Panc1 (cell line): ENCODE measurements at regions not wholly inside any gene's neighbourhood (a gene's known extent, or its start where the extent isn't known, plus 50 kb on each side); places are given as distances from the start of the nearest gene placed in this dataset.

Experiments used
- ATAC-seq: fragments of 200-7000 bp; cut with Tn5 transposase; 2 replicates; pipeline ENCODE4 v1.9.1; 2020; ENCODE audit warnings: mild to moderate bottlenecking, moderate library complexity
- BruUV-seq: library from RNA; stranded (reverse); fragments of 400-500 nt; replicated peaks from 2 replicates; lab custom pipeline; 2021; lab: Mats Ljungman, UMichigan
- CTCF ChIA-PET: fragments of 300-600 bp; sonication (Branson Sonifier 250); formaldehyde crosslinking; loops from one replicate; lab custom pipeline; 2022; ENCODE audit warnings: antibody characterized with exemption; lab: Charles Lee
- POLR2A ChIA-PET: fragments of 300-600 bp; sonication (Branson Sonifier 250); formaldehyde crosslinking; loops from one replicate; lab custom pipeline; 2022; ENCODE audit warnings: antibody characterized with exemption; lab: Charles Lee
- DNase-seq: peaks from one replicate; pipeline ENCODE4 v3.0.0-alpha.2; 2010; ENCODE audit warnings: low read depth, low spot score
- H3K27ac ChIP-seq: 2 replicates; pipeline ENCODE4 v1.5.1; 2011; ENCODE audit warnings: mild to moderate bottlenecking, low read length, inconsistent platforms
- H3K27me3 ChIP-seq: fragments of 200-500 bp; sonication (Bioruptor generic); 2 replicates; pipeline ENCODE4 v1.6.0; 2014; ENCODE audit warnings: low read length, inconsistent platforms; ENCODE audit not compliant: control insufficient read depth, insufficient read depth
- H3K36me3 ChIP-seq: fragments of 200-500 bp; sonication (Bioruptor generic); 2 replicates; pipeline ENCODE4 v1.5.1; 2014; ENCODE audit warnings: inconsistent platforms, mild to moderate bottlenecking, low read length, moderate library complexity; ENCODE audit not compliant: control insufficient read depth, insufficient read depth
- H3K4me1 ChIP-seq: 2 replicates; pipeline ENCODE4 v1.5.1; 2011; ENCODE audit warnings: inconsistent platforms, mild to moderate bottlenecking, low read length, moderate library complexity; ENCODE audit not compliant: control insufficient read depth, insufficient read depth
- H3K4me3 ChIP-seq, 2 experiments: 2 replicates each; pipeline ENCODE4 v1.5.1; 2011 to 2012; ENCODE audit warnings: low read depth in 2 of 2, low read length in 2 of 2, mild to moderate bottlenecking in 2 of 2, inconsistent platforms in 1 of 2, moderate library complexity in 1 of 2
- H3K9me3 ChIP-seq: fragments of 200-500 bp; sonication (Bioruptor generic); 2 replicates; pipeline ENCODE4 v1.5.1; 2014; ENCODE audit warnings: low read depth, mild to moderate bottlenecking, inconsistent platforms, low read length, moderate library complexity; ENCODE audit not compliant: control insufficient read depth, insufficient read depth
- CTCF ChIP-seq: fragments of 450-650 bp; IDR thresholded peaks from 2 replicates; pipeline ENCODE4 v1.5.1; 2017; ENCODE audit warnings: mild to moderate bottlenecking
- POLR2AphosphoS5 ChIP-seq: IDR thresholded peaks from 2 replicates; pipeline ENCODE4 v1.6.1; 2012; ENCODE audit warnings: mild to moderate bottlenecking, low read depth, low read length, moderate library complexity
- REST ChIP-seq, 2 experiments: IDR thresholded peaks; 2 replicates each; pipeline ENCODE4 v1.6.1; 2011 to 2012; ENCODE audit warnings: low read depth in 2 of 2, control low read depth in 1 of 2, low read length in 1 of 2, mild to moderate bottlenecking in 1 of 2, moderate library complexity in 1 of 2; ENCODE audit not compliant: insufficient read depth in 1 of 2
- SIN3A ChIP-seq: IDR thresholded peaks from 2 replicates; pipeline ENCODE4 v1.6.1; 2012; ENCODE audit warnings: low read depth, mild to moderate bottlenecking, low read length, moderate library complexity, borderline replicate concordance; ENCODE audit not compliant: insufficient read depth
- TCF7L2 ChIP-seq: IDR thresholded peaks from 2 replicates; pipeline ENCODE4 v1.6.1; 2011; ENCODE audit warnings: mild to moderate bottlenecking, low read depth, low read length, inconsistent platforms
- in situ Hi-C: cut with HindIII; loops from 2 replicates; pipeline ENCODE4 v1.10.0; 2016; ENCODE audit warnings: low sequenced_read_pairs, low pct_unique_long_range_greater_than_20kb
- intact Hi-C: fragments of 100-400 bp; cut with micrococcal nuclease; formaldehyde crosslinking; loops from one replicate; pipeline ENCODE4 v1.10.0; 2022; ENCODE audit not compliant: unreplicated experiment

- no peak for ATAC-seq
- in situ Hi-C loops (no loop called here), intact Hi-C loops (no loop called here)
- ChIA-PET CTCF (no interaction called here), POLR2A (no interaction called here)
- Histone ChIP-seq H3K4me3 (no peak overlapping the region), H3K4me1 (no peaks in the 10 kb centered on the region), H3K36me3 (no peaks in the 10 kb centered on the region), H3K9me3 (no peaks in the 10 kb centered on the region), H3K27me3 (no peaks in the 10 kb centered on the region), H3K27ac (no peak overlapping the region)
- no peak for DNase-seq
- TF ChIP-seq REST (IDR thresholded peaks at IDR 0.05; ENCODE audit: insufficient read depth in 1 of 2, low read depth in 2 of 2, low read length in 1 of 2), result no peak
- TF ChIP-seq CTCF, result no peak
- no peak for TF ChIP-seq TCF7L2
- TF ChIP-seq POLR2AphosphoS5, result no peak
- TF ChIP-seq SIN3A, result no peak
- BruUV-seq, result no TSS peak
These were observed 69.6 kb upstream of the GYPC start for GRCh38 chr2:126586317-126586716.

GRCh38 chr2:126599062-126599461, 56.9 kb upstream of the GYPC start:
- intact Hi-C loops (no loop called here), in situ Hi-C loops (no loop called here)
- H3K27me3 ChIP-seq, result no peaks in the 10 kb centered on the region
- no peak overlapping the region for H3K27ac ChIP-seq
- DNase-seq, result no peak
- TF ChIP-seq CTCF (no peak), SIN3A (no peak), TCF7L2 (no peak), POLR2AphosphoS5 (no peak), REST (IDR thresholded peaks at IDR 0.05; ENCODE audit: insufficient read depth in 1 of 2, low read depth in 2 of 2, low read length in 1 of 2) (no peak)
- H3K4me1 ChIP-seq, result no peaks in the 10 kb centered on the region
- BruUV-seq, result no TSS peak
- CTCF ChIA-PET, result no interaction called here
- H3K36me3 ChIP-seq, result no peaks in the 10 kb centered on the region
- POLR2A ChIA-PET, result no interaction called here
- H3K9me3 ChIP-seq, result no peaks in the 10 kb centered on the region
- no peak overlapping the region for H3K4me3 ChIP-seq
- no peak for ATAC-seq
